ENCODE measurements at regions not wholly inside any gene's neighbourhood (a gene's known extent, or its start where the extent isn't known, plus 50 kb on each side); places are given as distances from the start of the nearest gene placed in this dataset.

DNA sequence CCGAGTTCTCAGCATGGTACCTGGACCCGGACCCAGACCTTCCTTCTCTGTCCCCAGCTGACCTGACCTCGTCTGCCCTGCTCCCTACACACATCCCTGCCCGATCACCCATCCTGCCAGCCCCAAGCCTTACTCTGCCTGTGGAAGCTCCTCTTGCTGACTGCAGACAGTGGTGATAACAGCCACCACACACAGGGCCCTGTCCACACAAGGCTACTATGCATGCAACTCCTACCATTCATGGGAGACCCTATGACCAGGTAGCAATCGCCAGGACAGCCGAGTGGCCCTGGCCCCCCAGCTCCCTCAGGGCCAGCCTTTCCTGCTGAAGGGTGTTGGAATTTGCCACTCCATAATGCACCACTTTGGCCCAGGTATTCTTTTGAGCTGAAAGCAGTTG, 233.6 kb downstream of the BRD1 start:
- H3K27ac ChIP-seq (ENCODE audit: low read depth), result no peak overlapping the region
- no peaks in the 10 kb centered on the region for H3K27me3 ChIP-seq (ENCODE audit: insufficient read depth)
- H3K27me3 Mint-ChIP-seq (ENCODE audit: insufficient read depth, low read depth, poor library complexity), result peaks cover 4% of the 10 kb centered on the region
- TF ChIP-seq NANOG (IDR thresholded peaks at IDR 0.05; ENCODE audit: borderline replicate concordance), result no peak
- no peak for TF ChIP-seq STAT1 (IDR thresholded peaks at IDR 0.05; ENCODE audit: unreplicated experiment)
- TF ChIP-seq ZNF331 (CRISPR knock-in tag; IDR thresholded peaks at IDR 0.05; ENCODE audit: low read depth), result no peak
- TF ChIP-seq CTCF (conservative IDR thresholded peaks at IDR 0.05; ENCODE audit: low read depth in 2 of 2), result no peak
- no peak for TF ChIP-seq POLR2AphosphoS5 (IDR thresholded peaks at IDR 0.05; ENCODE audit: low read depth)
- no peak for TF ChIP-seq EZH2phosphoT487 (IDR thresholded peaks at IDR 0.05; ENCODE audit: unreplicated experiment)
- TF ChIP-seq, protein P1, sequence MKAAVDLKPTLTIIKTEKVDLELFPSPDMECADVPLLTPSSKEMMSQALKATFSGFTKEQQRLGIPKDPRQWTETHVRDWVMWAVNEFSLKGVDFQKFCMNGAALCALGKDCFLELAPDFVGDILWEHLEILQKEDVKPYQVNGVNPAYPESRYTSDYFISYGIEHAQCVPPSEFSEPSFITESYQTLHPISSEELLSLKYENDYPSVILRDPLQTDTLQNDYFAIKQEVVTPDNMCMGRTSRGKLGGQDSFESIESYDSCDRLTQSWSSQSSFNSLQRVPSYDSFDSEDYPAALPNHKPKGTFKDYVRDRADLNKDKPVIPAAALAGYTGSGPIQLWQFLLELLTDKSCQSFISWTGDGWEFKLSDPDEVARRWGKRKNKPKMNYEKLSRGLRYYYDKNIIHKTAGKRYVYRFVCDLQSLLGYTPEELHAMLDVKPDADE (IDR thresholded peaks at IDR 0.05), result no peak
- TF ChIP-seq CREB1 (CRISPR knock-in tag; IDR thresholded peaks at IDR 0.05; ENCODE audit: low read depth), result no peak
- no peak for TF ChIP-seq JUNB (IDR thresholded peaks at IDR 0.05; ENCODE audit: unreplicated experiment)
- TF ChIP-seq ZNF462 (CRISPR knock-in tag; IDR thresholded peaks at IDR 0.05), result no peak
- TF ChIP-seq REST (IDR thresholded peaks at IDR 0.05; ENCODE audit: unreplicated experiment), result no peak
- no peak overlapping the region for H2AFZ ChIP-seq
- H3K9me3 Mint-ChIP-seq, result no peaks in the 10 kb centered on the region; the same call in none of the 3 replicates
- H3K27ac Mint-ChIP-seq, result no peak overlapping the region
- no peaks in the 10 kb centered on the region for H3F3A ChIP-seq (replicated peaks; ENCODE audit: low read depth)
- no peaks in the 10 kb centered on the region for H4K20me1 ChIP-seq (replicated peaks; ENCODE audit: insufficient read depth)
- no peaks in the 10 kb centered on the region; the same call in 1 of the 2 replicates for H3K36me3 ChIP-seq (ENCODE audit: insufficient read depth)
- H3K36me3 Mint-ChIP-seq (ENCODE audit: low read depth), result no peaks in the 10 kb centered on the region
- no peak overlapping the region for H3K4me3 Mint-ChIP-seq
- peaks cover 4% of the 10 kb centered on the region; the same call in 1 of the 3 replicates for H3K4me1 Mint-ChIP-seq
- no peak overlapping the region for H3K4me3 ChIP-seq
- H3K79me2 ChIP-seq (replicated peaks; ENCODE audit: insufficient read depth), result no peaks in the 10 kb centered on the region
- ATAC-seq (no peak), DNase-seq (ENCODE audit: low spot score) (no peak)
- H3K4me1 ChIP-seq (ENCODE audit: insufficient read depth), result no peaks in the 10 kb centered on the region
- no peak overlapping the region for H3K4me2 ChIP-seq
- H3K9me2 ChIP-seq (ENCODE audit: insufficient read depth), result no peaks in the 10 kb centered on the region

Measured in GM23338 (cell line).